HG03571 (cell line): ENCODE measurements at regions not wholly inside any gene's neighbourhood (a gene's known extent, or its start where the extent isn't known, plus 50 kb on each side); places are given as distances from the start of the nearest gene placed in this dataset.
"Not testable (repeated sequence)": the region's sequence is repeated elsewhere in the genome, so short reads cannot be mapped to it uniquely, and the experiment has no call there.

ENCODE experiments used
- ATAC-seq: cut with Tn5 transposase; IDR thresholded peaks from one replicate; pipeline ENCODE4 v1.9.1; 2021; ENCODE audit not compliant: unreplicated experiment

- no peak for ATAC-seq
Measured at GRCh38 chr1:166488327-166488726, 321.5 kb upstream of the FAM78B start.

- no peak for ATAC-seq
Measured at GRCh38 chr1:166489356-166489669, 322.5 kb upstream of the FAM78B start.

- ATAC-seq = peak; percentile 79
Measured at GRCh38 chr1:166489670-166490436, 323.1 kb upstream of the FAM78B start.

GRCh38 chr1:166490437-166490991 lies 323.7 kb upstream of the FAM78B start:
- peak; percentile 59 for ATAC-seq

- ATAC-seq = not testable (repeated sequence)
Measured at GRCh38 chr1:166493765-166494164, 327.0 kb upstream of the FAM78B start.

- no peak for ATAC-seq
Measured at GRCh38 chr1:166507347-166507746, 331.9 kb upstream of the POGK start.

- ATAC-seq = no peak
Measured at GRCh38 chr1:166511761-166512160, 327.5 kb upstream of the POGK start.

GRCh38 chr1:166514067-166514466 lies 325.2 kb upstream of the POGK start:
- ATAC-seq = no peak

GRCh38 chr1:166527752-166528151 lies 311.5 kb upstream of the POGK start:
- no peak for ATAC-seq

- ATAC-seq = no peak
Measured at GRCh38 chr1:166538646-166539045, 300.6 kb upstream of the POGK start.

GRCh38 chr1:166544036-166544435 lies 295.2 kb upstream of the POGK start:
- ATAC-seq = no peak

GRCh38 chr1:166544561-166544960 lies 294.7 kb upstream of the POGK start:
- ATAC-seq = no peak

GRCh38 chr1:166552706-166553105 lies 286.6 kb upstream of the POGK start:
- no peak for ATAC-seq

GRCh38 chr1:166570954-166571353 lies 268.3 kb upstream of the POGK start:
- ATAC-seq = no peak

GRCh38 chr1:166573199-166573598 lies 266.1 kb upstream of the POGK start:
- ATAC-seq = no peak

GRCh38 chr1:166579557-166580501 lies 259.4 kb upstream of the POGK start:
- ATAC-seq = no peak

- no peak for ATAC-seq
Measured at GRCh38 chr1:166588741-166589140, 250.5 kb upstream of the POGK start.

- no peak for ATAC-seq
Measured at GRCh38 chr1:166590161-166590560, 249.1 kb upstream of the POGK start.

GRCh38 chr1:166594646-166595045 lies 244.6 kb upstream of the POGK start:
- no peak for ATAC-seq

GRCh38 chr1:166597516-166597915 lies 241.8 kb upstream of the POGK start:
- ATAC-seq = no peak

GRCh38 chr1:166600574-166600973 lies 238.7 kb upstream of the POGK start:
- no peak for ATAC-seq
